ENCODE measurements at regions not wholly inside any gene's neighbourhood (a gene's known extent, or its start where the extent isn't known, plus 50 kb on each side); places are given as distances from the start of the nearest gene placed in this dataset.
A peak's percentile ranks its signal among the peaks of the same experiment; 100 is the strongest.

GRCh38 chr1:82465024-82465423 is 664.3 kb downstream of the ADGRL2 start:
- TF ChIP-seq POLR2A (IDR thresholded peaks at IDR 0.05) (no peak), CTCF (IDR thresholded peaks at IDR 0.05) (no peak), EP300 (IDR thresholded peaks at IDR 0.05) (no peak)
- no peaks in the 10 kb centered on the region for H3K27me3 ChIP-seq
- no peak for DNase-seq
- 6 to 12% (median 6%) methylated on average over 3 of the region's 3 CpGs for WGBS, 3 donors
- H3K4me1 ChIP-seq (ENCODE audit: insufficient read depth): peaks cover 4% of the 10 kb centered on the region
- intact Hi-C loops (cut with DNase I): no loop called here
- no peak overlapping the region for H3K4me3 ChIP-seq
- no peaks in the 10 kb centered on the region for H3K36me3 ChIP-seq
- H3K9me3 ChIP-seq: no peaks in the 10 kb centered on the region
- H3K27ac ChIP-seq: peak overlapping the region in 1 of 2 donors; percentile 62

GRCh38 chr1:82464362-82465001 is 663.7 kb downstream of the ADGRL2 start:
- WGBS, 3 donors: 6 to 8% (median 7%) methylated on average over 3 of the region's 3 CpGs
- Histone ChIP-seq H3K27ac (peak overlapping the region in 1 of 2 donors; percentile 62), H3K27me3 (no peaks in the 10 kb centered on the region), H3K4me1 (ENCODE audit: insufficient read depth) (peaks cover 4% of the 10 kb centered on the region), H3K36me3 (no peaks in the 10 kb centered on the region), H3K4me3 (no peak overlapping the region), H3K9me3 (no peaks in the 10 kb centered on the region)
- TF ChIP-seq POLR2A (IDR thresholded peaks at IDR 0.05) (no peak), EP300 (IDR thresholded peaks at IDR 0.05) (no peak), CTCF (IDR thresholded peaks at IDR 0.05) (no peak)
- intact Hi-C loops (cut with DNase I): no loop called here
- DNase-seq: peak; percentile 21 to 59 (median 25)

GRCh38 chr1:82463951-82464350 is 663.2 kb downstream of the ADGRL2 start:
- no peak for TF ChIP-seq CTCF (IDR thresholded peaks at IDR 0.05)
- no peak for TF ChIP-seq EP300 (IDR thresholded peaks at IDR 0.05)
- no peak for TF ChIP-seq POLR2A (IDR thresholded peaks at IDR 0.05)
- Histone ChIP-seq H3K27me3 (no peaks in the 10 kb centered on the region), H3K36me3 (no peaks in the 10 kb centered on the region), H3K27ac (no peak overlapping the region), H3K4me3 (no peak overlapping the region), H3K9me3 (no peaks in the 10 kb centered on the region), H3K4me1 (ENCODE audit: insufficient read depth) (peaks cover 4% of the 10 kb centered on the region)
- intact Hi-C loops (cut with DNase I): no loop called here
- DNase-seq: no peak
- WGBS, 3 donors: 51 to 68% (median 65%) methylated on average over 1 of the region's 1 CpG

- Histone ChIP-seq H3K27me3 (no peaks in the 10 kb centered on the region), H3K9me3 (no peaks in the 10 kb centered on the region), H3K36me3 (no peaks in the 10 kb centered on the region), H3K4me3 (no peak overlapping the region), H3K4me1 (ENCODE audit: insufficient read depth) (peaks cover 4% of the 10 kb centered on the region), H3K27ac (no peak overlapping the region)
- no peak for TF ChIP-seq POLR2A (IDR thresholded peaks at IDR 0.05)
- TF ChIP-seq CTCF (IDR thresholded peaks at IDR 0.05): no peak
- TF ChIP-seq EP300 (IDR thresholded peaks at IDR 0.05): no peak
- intact Hi-C loops (cut with DNase I): no loop called here
- no peak for DNase-seq
- 36 to 53% (median 49%) methylated on average over 1 of the region's 1 CpG for WGBS, 3 donors
Measured at GRCh38 chr1:82462366-82462765, 661.6 kb downstream of the ADGRL2 start.
